ENCODE measurements at regions not wholly inside any gene's neighbourhood (a gene's known extent, or its start where the extent isn't known, plus 50 kb on each side); places are given as distances from the start of the nearest gene placed in this dataset.
"Not testable (repeated sequence)": the region's sequence is repeated elsewhere in the genome, so short reads cannot be mapped to it uniquely, and the experiment has no call there.

DNA sequence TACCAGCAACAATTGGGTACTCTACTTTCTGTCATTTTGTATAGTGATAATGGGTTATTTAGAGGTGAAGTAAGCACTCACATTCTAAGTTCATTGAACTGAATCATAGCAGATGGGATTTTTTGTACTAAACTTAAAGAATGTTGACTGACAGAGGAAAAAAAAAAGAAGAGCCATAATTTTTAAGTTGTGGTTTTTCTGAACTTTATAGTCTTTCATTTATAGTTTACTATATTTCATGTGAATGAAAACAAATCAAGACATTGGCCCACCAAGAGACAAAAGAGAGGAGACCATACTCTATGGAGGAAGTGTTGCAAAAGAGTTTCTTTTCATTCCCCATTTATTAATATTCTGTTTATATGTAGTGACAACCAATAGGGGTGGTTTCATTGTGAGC, 685.7 kb downstream of the BCKDHB start:
- H3K4me1 Mint-ChIP-seq (ENCODE audit: unreplicated experiment) = no peaks in the 10 kb centered on the region
- no peak for DNase-seq (ENCODE audit: extremely low spot score, unreplicated experiment)
- H3K27ac Mint-ChIP-seq = no peak overlapping the region
- no peaks in the 10 kb centered on the region for H3K27me3 Mint-ChIP-seq
- H3K36me3 Mint-ChIP-seq = no peaks in the 10 kb centered on the region
- no peak overlapping the region for H3K4me3 Mint-ChIP-seq
- no peaks in the 10 kb centered on the region for H3K9me3 Mint-ChIP-seq
- TF ChIP-seq, protein P1, sequence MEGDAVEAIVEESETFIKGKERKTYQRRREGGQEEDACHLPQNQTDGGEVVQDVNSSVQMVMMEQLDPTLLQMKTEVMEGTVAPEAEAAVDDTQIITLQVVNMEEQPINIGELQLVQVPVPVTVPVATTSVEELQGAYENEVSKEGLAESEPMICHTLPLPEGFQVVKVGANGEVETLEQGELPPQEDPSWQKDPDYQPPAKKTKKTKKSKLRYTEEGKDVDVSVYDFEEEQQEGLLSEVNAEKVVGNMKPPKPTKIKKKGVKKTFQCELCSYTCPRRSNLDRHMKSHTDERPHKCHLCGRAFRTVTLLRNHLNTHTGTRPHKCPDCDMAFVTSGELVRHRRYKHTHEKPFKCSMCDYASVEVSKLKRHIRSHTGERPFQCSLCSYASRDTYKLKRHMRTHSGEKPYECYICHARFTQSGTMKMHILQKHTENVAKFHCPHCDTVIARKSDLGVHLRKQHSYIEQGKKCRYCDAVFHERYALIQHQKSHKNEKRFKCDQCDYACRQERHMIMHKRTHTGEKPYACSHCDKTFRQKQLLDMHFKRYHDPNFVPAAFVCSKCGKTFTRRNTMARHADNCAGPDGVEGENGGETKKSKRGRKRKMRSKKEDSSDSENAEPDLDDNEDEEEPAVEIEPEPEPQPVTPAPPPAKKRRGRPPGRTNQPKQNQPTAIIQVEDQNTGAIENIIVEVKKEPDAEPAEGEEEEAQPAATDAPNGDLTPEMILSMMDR (conservative IDR thresholded peaks at IDR 0.05) = no peak

DNA sequence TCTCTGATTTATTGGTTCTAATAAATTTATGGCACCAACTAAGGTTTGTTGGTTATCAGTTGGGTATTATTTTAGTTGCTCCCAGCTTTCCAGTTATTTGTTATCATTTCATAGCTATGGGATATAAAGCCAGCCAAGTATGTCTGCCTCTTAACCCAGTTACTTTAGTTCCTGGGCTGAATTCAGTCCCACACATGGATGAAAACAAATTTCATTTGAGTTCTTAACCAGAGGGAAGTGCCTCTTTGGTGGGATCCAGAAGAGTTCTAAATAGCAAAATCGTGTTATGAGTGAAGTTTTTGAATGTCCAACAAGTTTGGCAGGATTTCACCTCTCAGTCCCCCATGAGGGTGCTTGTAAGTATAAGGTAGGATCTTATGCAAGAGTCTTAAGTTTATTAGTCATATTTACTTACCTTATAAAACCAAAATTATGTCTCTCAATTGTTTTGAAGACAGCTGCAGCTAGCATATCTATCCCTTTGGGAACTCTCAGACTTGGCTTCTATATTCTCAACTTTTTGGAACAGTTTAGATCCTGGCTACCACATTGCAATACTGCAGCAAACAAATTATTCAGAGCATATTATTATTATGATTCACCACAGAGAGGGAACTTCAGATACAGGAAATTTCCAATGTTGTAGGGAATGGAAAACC, 683.6 kb downstream of the BCKDHB start:
- H3K9me3 Mint-ChIP-seq = no peaks in the 10 kb centered on the region
- H3K27me3 Mint-ChIP-seq = no peaks in the 10 kb centered on the region
- H3K4me3 Mint-ChIP-seq = no peak overlapping the region
- TF ChIP-seq, protein P1 (conservative IDR thresholded peaks at IDR 0.05) = no peak
- H3K4me1 Mint-ChIP-seq (ENCODE audit: unreplicated experiment) = no peaks in the 10 kb centered on the region
- no peak for DNase-seq (ENCODE audit: extremely low spot score, unreplicated experiment)
- no peaks in the 10 kb centered on the region for H3K36me3 Mint-ChIP-seq
- H3K27ac Mint-ChIP-seq = no peak overlapping the region

DNA sequence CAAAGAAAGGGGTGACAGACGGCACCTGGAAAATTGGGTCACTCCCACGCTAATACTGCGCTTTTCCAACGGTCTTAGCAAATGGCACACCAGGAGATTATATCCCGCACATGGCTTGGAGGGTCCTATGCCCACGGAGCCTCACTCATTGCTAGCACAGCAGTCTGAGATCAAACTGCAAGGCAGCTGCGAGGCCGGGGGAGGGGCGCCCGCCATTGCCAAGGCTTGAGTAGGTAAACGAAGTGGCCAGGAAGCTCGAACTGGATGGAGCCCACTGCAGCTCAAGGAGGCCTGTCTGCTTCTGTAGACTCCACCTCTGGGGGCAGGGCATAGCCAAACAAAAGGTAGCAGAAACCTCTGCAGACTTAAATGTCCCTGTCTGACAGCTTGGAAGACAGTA, 676.8 kb downstream of the BCKDHB start:
- not testable (repeated sequence) for DNase-seq (ENCODE audit: extremely low spot score, unreplicated experiment); H3K9me3 Mint-ChIP-seq; H3K27me3 Mint-ChIP-seq; H3K4me1 Mint-ChIP-seq (ENCODE audit: unreplicated experiment); H3K36me3 Mint-ChIP-seq; H3K27ac Mint-ChIP-seq; H3K4me3 Mint-ChIP-seq

DNA sequence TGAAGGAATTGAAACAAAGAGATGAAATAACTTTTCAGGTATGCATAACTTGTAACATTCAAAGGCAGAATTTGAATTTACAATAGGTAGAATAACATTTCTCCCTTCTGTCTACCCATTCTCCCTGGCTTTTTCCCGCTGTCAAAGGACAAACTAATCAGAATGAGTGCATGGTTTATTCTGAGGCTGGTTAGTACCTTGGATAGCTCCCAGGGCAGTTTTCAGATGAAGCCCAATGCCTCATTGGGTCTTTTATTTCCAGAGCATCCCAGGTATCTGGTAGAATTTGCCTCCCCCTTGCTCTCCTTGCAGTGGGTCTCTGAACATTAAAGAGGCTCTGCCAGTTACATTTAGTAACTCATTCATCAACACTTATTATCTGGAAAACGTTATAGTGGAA, 665.5 kb downstream of the BCKDHB start:
- no peak for DNase-seq (ENCODE audit: extremely low spot score, unreplicated experiment)
- no peak overlapping the region for H3K27ac Mint-ChIP-seq
- H3K36me3 Mint-ChIP-seq = no peaks in the 10 kb centered on the region
- TF ChIP-seq, protein P1 (conservative IDR thresholded peaks at IDR 0.05) = no peak
- no peaks in the 10 kb centered on the region for H3K4me1 Mint-ChIP-seq (ENCODE audit: unreplicated experiment)
- H3K4me3 Mint-ChIP-seq = no peak overlapping the region
- no peaks in the 10 kb centered on the region for H3K9me3 Mint-ChIP-seq
- H3K27me3 Mint-ChIP-seq = no peaks in the 10 kb centered on the region

DNA sequence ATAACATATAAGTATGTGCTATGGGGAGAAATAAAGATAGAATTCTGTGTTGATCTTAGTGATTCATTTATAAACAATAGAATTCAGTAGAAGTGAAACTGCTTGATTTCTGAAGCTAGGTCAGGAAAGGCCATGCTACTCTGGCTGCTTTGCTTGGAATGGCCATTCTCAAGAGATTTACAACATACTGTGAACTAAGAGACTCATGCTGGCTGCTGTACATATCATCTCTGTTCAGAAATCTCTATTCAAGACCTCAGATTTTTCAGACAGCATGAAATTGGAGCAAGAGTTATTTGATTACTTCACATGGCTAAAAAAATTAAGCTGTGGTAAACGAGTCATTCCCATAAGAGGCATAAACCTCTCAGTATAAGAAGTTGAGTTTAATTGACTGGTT, 662.6 kb downstream of the BCKDHB start:
- H3K27me3 Mint-ChIP-seq = no peaks in the 10 kb centered on the region
- H3K27ac Mint-ChIP-seq = no peak overlapping the region
- TF ChIP-seq, protein P1 (conservative IDR thresholded peaks at IDR 0.05) = no peak
- no peak overlapping the region for H3K4me3 Mint-ChIP-seq
- no peaks in the 10 kb centered on the region for H3K4me1 Mint-ChIP-seq (ENCODE audit: unreplicated experiment)
- no peaks in the 10 kb centered on the region for H3K36me3 Mint-ChIP-seq
- H3K9me3 Mint-ChIP-seq = no peaks in the 10 kb centered on the region
- DNase-seq (ENCODE audit: extremely low spot score, unreplicated experiment) = no peak

DNA sequence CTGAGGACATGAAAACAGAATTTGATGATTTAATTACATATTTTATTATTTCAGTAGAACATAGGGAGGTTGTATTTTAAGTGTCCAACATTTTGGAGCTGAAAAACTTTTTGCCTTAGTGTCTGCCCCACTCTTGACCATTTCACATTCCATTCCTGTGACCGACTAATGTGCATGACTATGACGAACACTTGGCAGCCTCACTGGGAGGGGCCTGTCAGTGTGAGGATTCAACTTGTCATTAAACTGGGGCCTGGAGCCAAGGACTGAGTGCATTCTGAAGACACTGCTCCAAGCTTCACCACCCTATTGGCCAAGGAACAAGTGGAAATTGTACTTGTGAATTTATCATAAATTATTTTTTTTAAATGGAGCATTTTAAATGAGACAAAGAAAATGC, 661.3 kb downstream of the BCKDHB start:
- no peaks in the 10 kb centered on the region for H3K9me3 Mint-ChIP-seq
- no peaks in the 10 kb centered on the region for H3K27me3 Mint-ChIP-seq
- no peaks in the 10 kb centered on the region for H3K4me1 Mint-ChIP-seq (ENCODE audit: unreplicated experiment)
- no peak for DNase-seq (ENCODE audit: extremely low spot score, unreplicated experiment)
- no peak overlapping the region for H3K4me3 Mint-ChIP-seq
- H3K27ac Mint-ChIP-seq = no peak overlapping the region
- TF ChIP-seq, protein P1 (conservative IDR thresholded peaks at IDR 0.05) = no peak
- H3K36me3 Mint-ChIP-seq = no peaks in the 10 kb centered on the region
